GM19452 (cell line): ENCODE measurements at regions not wholly inside any gene's neighbourhood (a gene's known extent, or its start where the extent isn't known, plus 50 kb on each side); places are given as distances from the start of the nearest gene placed in this dataset.
"Not testable (repeated sequence)": the region's sequence is repeated elsewhere in the genome, so short reads cannot be mapped to it uniquely, and the experiment has no call there.

ENCODE experiments used
- ATAC-seq: cut with Tn5 transposase; IDR thresholded peaks from one replicate; pipeline ENCODE4 v1.9.1; 2021; ENCODE audit not compliant: unreplicated experiment

- no peak for ATAC-seq
These were observed 230.8 kb downstream of the TFAP2B start for GRCh38 chr6:51049288-51049982.

- no peak for ATAC-seq
These were observed 231.6 kb downstream of the TFAP2B start for GRCh38 chr6:51049983-51050877.

DNA sequence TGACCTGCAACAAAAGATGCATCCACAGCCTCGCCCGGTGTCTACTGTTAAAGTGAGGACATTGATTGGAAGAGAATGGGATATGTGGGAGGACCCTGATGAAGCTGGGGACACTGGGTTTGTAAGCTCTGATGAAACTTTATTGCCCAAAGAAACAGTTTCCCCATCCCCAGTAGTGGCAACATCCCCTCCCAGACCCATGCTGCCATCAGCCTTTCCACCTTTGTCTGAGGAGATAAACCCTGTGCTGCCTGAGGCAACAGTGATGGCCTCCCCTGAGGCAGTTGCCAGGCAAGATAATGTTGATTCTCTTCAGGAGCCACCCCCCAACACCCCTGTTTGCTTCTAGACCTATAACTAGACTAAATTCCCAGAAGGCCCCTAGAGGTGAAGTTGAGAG is 234.0 kb downstream of the TFAP2B start:
- not testable (repeated sequence) for ATAC-seq

DNA sequence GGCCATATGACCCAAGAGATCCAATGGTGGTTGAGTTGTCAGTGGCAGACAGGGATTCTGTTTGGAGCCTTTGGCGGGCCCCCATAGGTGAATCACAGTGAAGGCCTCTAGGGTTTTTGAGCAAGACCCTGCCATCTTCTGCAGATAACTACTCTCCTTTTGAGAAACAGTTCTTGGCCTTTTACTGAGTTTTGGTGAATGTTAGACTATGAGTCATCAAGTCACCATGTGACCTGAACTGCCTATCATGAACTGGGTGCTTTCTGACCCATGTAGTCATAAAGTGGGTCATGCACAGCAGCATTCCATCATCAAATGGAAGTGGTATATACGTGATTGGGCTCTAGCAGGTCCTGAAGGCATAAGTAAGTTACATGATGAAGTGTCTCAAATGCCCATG is 236.6 kb downstream of the TFAP2B start:
- ATAC-seq, result not testable (repeated sequence)

GRCh38 chr6:51057296-51057695 is 238.6 kb downstream of the TFAP2B start:
- ATAC-seq, result no peak

DNA sequence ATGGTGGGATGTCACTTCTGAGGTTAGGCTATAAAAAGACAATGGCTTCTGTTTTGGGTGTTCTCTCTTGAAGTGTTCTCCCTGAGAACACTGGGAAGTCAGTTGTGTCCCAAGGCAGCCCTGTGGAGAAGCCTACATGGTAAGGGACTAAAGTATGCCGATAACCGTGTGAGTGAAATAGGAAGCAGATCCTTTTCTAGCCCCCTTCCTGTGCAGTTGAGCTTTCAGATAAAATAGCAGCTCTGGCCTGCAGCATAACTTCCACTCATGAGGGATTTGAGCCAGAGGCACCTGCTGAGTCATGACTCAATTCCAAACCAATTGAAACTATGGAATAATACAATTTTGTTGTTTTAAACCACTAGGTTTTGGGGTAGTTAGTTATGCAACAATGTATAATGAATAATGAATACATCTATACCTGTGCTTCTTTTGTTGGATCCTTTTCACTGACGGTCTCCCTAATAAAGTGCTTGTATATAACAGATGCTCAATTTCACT is 241.6 kb downstream of the TFAP2B start:
- no peak for ATAC-seq

DNA sequence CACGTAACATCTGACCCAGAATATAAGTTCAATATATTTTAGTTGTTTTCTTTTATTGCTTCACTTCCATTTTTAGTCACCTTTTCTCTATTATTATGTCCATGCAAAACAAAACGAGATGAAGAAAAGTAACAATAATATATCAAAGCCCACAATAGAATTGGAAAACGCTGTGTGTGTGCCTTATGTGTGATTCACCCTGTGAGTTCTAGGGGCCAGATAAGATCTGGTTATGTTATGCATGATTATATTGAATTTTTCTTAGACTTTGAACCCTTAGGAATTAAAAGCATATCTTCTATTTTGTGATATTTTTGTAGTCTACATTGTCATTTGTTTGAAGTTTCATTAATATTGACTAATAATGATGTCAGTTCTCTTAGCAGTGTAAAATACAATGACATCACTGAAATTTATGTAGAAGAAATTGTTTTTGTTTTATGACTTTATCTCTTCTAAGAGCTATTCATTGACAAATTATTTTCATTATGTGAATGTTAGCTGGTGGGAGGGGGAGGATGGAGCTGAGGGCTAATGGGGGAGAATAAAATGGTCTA is 243.6 kb downstream of the TFAP2B start:
- ATAC-seq, result no peak

DNA sequence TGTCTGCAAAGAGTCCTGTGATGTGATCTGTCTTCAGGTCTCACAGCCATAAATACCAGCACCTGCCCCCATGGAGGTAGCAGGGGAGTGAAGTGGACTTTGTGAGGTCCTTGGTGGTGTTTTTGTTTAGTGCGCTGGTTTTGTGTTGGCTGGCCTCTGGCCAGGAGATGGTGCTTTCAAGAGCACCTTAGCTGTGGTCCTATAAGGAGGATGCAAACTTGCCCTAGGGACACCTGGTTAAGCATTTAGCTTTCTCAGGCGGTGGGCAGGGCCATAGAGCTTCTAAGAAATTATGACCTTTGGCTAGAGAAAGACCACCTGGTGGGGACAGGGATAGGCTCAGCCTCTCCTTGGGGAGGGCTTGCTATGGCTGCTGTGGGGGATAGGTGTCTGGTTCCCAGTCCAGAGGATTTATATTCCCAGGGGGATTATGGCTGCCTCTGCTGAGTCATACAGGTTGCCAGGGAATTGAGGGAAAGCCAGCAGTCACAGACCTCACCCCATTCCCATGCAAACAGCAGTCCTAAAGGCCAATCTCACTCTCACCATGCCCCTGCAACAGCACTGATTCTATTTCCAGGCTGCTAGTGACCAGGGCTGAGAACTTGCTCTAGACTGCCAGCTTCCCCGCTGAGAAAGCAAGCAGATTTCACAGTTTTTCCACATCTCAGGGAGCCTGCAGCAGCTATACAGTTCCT is 259.3 kb downstream of the TFAP2B start:
- no peak for ATAC-seq

- no peak for ATAC-seq
These were observed 271.7 kb downstream of the TFAP2B start for GRCh38 chr6:51090343-51090742.

GRCh38 chr6:51093871-51094270 is 275.2 kb downstream of the TFAP2B start:
- no peak for ATAC-seq

GRCh38 chr6:51094271-51094670 is 275.6 kb downstream of the TFAP2B start:
- no peak for ATAC-seq

- no peak for ATAC-seq
These were observed 279.6 kb downstream of the TFAP2B start for GRCh38 chr6:51098246-51098645.

DNA sequence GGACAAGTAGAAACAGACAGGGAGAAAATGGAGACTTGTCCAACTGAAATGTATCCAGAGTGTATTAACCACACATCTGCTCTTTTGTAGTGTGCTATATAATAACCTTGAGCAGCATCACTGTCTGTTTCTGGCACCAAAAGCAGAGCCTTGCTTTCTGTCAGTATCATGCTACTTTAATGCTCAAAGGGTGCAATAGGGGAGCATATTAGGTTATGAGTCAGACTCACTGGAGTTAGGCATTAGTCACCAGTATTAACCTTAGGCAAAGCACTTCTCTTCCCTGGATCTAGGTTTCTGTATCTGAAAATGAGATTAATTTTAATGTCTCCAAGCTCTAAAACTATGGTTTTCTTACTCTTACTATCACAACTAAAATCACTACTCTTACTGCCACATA is 280.1 kb downstream of the TFAP2B start:
- ATAC-seq, result no peak

DNA sequence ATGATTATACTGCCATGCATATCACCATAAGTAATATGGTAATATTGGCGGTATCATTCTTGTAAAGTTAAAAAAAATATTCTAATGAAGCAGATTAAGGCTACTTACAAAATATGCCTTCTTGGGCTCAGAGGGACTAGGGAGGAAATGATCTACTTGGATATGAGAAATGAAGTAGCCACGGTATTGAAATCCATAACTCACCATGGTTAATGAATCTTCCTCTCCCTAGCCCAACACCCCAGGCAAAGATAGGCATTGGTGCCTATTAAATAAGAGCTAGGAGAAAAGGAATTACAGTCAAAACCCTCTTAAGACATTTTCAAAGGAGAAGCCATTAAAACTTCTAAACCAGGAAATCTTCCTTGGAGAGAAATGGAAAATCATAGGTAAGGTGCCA is 280.5 kb downstream of the TFAP2B start:
- no peak for ATAC-seq

DNA sequence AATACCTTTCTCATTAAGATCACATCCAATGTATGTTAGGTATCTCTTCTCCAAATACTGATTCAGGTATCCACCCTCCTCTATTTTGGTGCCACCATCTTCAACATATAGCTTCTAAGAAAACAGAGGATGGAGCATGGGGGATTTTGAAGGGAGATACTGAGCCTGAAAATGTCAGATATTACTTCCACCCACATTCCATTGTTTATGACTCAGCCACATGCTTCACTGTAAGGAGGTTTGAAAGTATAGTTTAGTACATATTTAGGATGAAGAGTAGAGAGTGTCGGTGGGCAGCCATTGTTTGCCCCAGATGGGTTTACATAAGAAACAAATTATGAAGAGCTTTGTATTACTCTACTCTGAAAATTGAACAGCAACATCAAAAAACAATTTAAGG is 286.7 kb downstream of the TFAP2B start:
- ATAC-seq, result no peak

- ATAC-seq, result no peak
These were observed 289.1 kb downstream of the TFAP2B start for GRCh38 chr6:51107769-51108203.

DNA sequence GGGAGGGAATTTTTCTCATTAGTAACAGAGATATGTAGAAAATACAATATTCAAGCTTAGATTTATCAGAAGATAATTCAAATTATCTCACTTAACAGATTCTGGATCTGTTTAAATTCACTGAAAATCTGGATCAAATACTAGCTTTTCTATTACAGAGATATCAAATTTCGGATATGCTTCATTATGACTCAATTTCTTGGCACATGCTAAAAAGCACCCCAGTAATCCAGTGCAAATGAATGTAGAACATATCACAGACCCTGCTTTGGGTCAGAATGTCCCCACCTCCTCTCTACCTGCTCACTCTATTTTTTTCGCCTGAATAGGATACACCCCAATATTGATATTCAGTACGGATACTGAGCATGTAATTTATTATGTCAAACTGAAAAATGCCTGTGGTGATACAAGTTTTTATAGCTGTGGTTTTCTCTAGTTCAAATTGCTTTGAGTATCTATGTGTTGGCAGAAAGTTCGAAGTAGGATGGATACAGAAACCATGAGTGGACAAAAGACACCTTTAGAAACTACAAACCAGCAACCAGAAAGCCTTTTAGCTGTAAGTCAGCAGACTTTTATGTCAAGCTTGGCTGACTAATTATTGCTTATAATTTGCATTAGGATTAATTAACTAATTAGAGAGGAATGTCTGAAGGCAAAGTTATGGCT is 290.0 kb downstream of the TFAP2B start:
- no peak for ATAC-seq

GRCh38 chr6:51112731-51113130 is 294.1 kb downstream of the TFAP2B start:
- no peak for ATAC-seq

DNA sequence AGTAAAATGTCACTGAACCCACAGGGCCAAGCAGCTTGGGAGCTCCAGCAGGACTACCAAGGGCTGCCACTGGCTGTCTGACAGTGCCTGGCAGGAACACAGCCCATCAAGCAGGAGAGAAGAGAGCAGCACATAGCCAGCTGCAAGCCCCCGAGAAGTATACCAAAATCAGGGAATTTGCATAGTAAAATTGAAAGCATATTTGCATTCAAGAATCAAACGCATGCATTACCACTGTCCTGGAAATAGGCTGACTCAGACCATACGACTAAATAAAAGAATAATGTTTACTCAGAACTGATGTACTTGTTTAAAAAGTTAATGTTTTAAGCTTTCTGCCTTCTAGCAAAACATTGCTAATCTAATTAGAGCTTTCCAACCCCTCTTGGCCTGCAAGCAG is 298.1 kb downstream of the TFAP2B start:
- no peak for ATAC-seq

GRCh38 chr6:51118792-51119191 is 300.1 kb downstream of the TFAP2B start:
- no peak for ATAC-seq

DNA sequence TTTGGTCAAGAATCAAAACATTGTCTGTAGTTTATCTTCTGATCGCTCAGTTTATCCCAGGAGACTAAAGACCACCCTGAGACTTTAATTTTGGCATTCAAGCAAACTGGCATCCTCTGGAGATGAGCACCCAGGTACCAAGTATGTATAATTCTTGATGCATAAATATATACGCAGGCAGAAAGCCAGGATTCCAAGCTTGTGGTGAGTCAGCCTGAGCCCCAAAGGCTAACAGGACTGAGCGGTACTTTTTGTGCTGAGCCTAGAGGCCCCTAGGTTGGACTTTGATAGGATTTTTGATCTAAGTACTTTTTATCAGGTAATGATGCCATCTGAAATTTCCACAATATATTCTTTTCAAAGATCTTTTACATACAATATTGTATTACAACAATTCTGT is 301.3 kb downstream of the TFAP2B start:
- no peak for ATAC-seq
